Trophoblast cell (in vitro differentiated cells and primary cell): ENCODE measurements at regions not wholly inside any gene's neighbourhood (a gene's known extent, or its start where the extent isn't known, plus 50 kb on each side); places are given as distances from the start of the nearest gene placed in this dataset.

Experiments
- DNase-seq, 2 donors: peaks; one replicate each; pipeline ENCODE4 v3.0.0-alpha.2; 2016
- H2AFZ ChIP-seq: 2 replicates; pipeline ENCODE4 v1.6.1; 2013; ENCODE audit warnings: low read length, moderate library complexity, mild to moderate bottlenecking; ENCODE audit not compliant: insufficient read depth, poor library complexity
- H2AK5ac ChIP-seq: 2 replicates; pipeline ENCODE4 v1.6.1; 2013; ENCODE audit warnings: mild to moderate bottlenecking, low read length
- H2BK120ac ChIP-seq: 2 replicates; pipeline ENCODE4 v1.6.1; 2013; ENCODE audit warnings: low read length, mild to moderate bottlenecking, moderate library complexity; ENCODE audit not compliant: insufficient read depth, poor library complexity
- H2BK12ac ChIP-seq: 2 replicates; pipeline ENCODE4 v1.6.1; 2013; ENCODE audit warnings: mild to moderate bottlenecking, low read length, moderate library complexity
- H2BK5ac ChIP-seq: 2 replicates; pipeline ENCODE4 v1.6.1; 2013; ENCODE audit warnings: low read length, low read depth, moderate library complexity, mild to moderate bottlenecking; ENCODE audit not compliant: poor library complexity
- H3K14ac ChIP-seq: 2 replicates; pipeline ENCODE4 v1.6.1; 2013; ENCODE audit warnings: mild to moderate bottlenecking, low read length
- H3K18ac ChIP-seq: 2 replicates; pipeline ENCODE4 v1.6.1; 2013; ENCODE audit warnings: mild to moderate bottlenecking, low read length
- H3K23ac ChIP-seq: 2 replicates; pipeline ENCODE4 v1.6.1; 2013; ENCODE audit warnings: low read length
- H3K27ac ChIP-seq: 2 replicates; pipeline ENCODE4 v1.5.1; 2013; ENCODE audit warnings: low read depth, mild to moderate bottlenecking, inconsistent platforms, low read length, moderate library complexity
- H3K27me3 ChIP-seq: 2 replicates; pipeline ENCODE4 v1.6.1; 2013; ENCODE audit warnings: inconsistent platforms, mild to moderate bottlenecking, low read length, moderate library complexity; ENCODE audit not compliant: insufficient read depth
- H3K36me3 ChIP-seq, 2 experiments: 1 replicate in 1 of 2; 2 replicates in 1 of 2; pipeline ENCODE4 v1.6.1; 2013; ENCODE audit warnings: low read length in 2 of 2, mild to moderate bottlenecking in 2 of 2, moderate library complexity in 1 of 2; ENCODE audit not compliant: insufficient read depth in 2 of 2, control insufficient read depth in 1 of 2
- H3K4ac ChIP-seq: 2 replicates; pipeline ENCODE4 v1.6.1; 2013; ENCODE audit warnings: low read depth, mild to moderate bottlenecking, low read length, moderate library complexity
- H3K4me1 ChIP-seq, 2 experiments: 1 replicate in 1 of 2; 2 replicates in 1 of 2; pipeline ENCODE4 v1.6.1; 2013; ENCODE audit warnings: low read length in 2 of 2, mild to moderate bottlenecking in 2 of 2, moderate library complexity in 1 of 2; ENCODE audit not compliant: insufficient read depth in 2 of 2, control insufficient read depth in 1 of 2
- H3K4me2 ChIP-seq: 2 replicates; pipeline ENCODE4 v1.6.1; 2013; ENCODE audit warnings: inconsistent platforms, mild to moderate bottlenecking, low read length, moderate library complexity
- H3K4me3 ChIP-seq: 2 replicates; pipeline ENCODE4 v1.5.1; 2013; ENCODE audit warnings: mild to moderate bottlenecking, low read depth, low read length, inconsistent platforms
- H3K79me1 ChIP-seq: one replicate; pipeline ENCODE4 v1.6.1; 2013; ENCODE audit warnings: low read length
- H3K79me2 ChIP-seq: 2 replicates; pipeline ENCODE4 v1.6.1; 2013; ENCODE audit warnings: low read length, mild to moderate bottlenecking; ENCODE audit not compliant: control insufficient read depth, insufficient read depth, poor library complexity
- H3K9ac ChIP-seq: 2 replicates; pipeline ENCODE4 v1.6.1; 2013; ENCODE audit warnings: mild to moderate bottlenecking, low read length
- H3K9me3 ChIP-seq: 2 replicates; pipeline ENCODE4 v1.6.1; 2013; ENCODE audit warnings: low read depth, mild to moderate bottlenecking, control low read depth, inconsistent platforms, low read length; ENCODE audit not compliant: insufficient read depth
- H4K12ac ChIP-seq: 2 replicates; pipeline ENCODE4 v1.6.1; 2013; ENCODE audit warnings: low read depth, mild to moderate bottlenecking, low read length, moderate library complexity
- H4K8ac ChIP-seq: 2 replicates; pipeline ENCODE4 v1.6.1; 2013; ENCODE audit warnings: low read depth, mild to moderate bottlenecking, low read length, moderate library complexity
- H4K91ac ChIP-seq: one replicate; pipeline ENCODE4 v1.6.1; 2013; ENCODE audit warnings: low read depth, mild to moderate bottlenecking, low read length, moderate library complexity
- WGBS: extraction: QIAGEN DNeasy Blood & Tissue Kit; methylation state at CpG from one replicate; pipeline ENCODE4 v1.1.7; 2013; ENCODE audit warnings: missing lambda C conversion rate; ENCODE audit not compliant: insufficient read length, insufficient coverage; ENCODE audit errors: extremely low coverage; 5-methylcytosine and 5-hydroxymethylcytosine counted together

- no peak overlapping the region for H3K4me3 ChIP-seq
These were observed 222.8 kb downstream of the TENT4A start for GRCh38 chr5:6936031-6936430.

GRCh38 chr5:6937677-6938076 is 224.4 kb downstream of the TENT4A start:
- no peak overlapping the region for H2BK5ac ChIP-seq
- no peak overlapping the region for H3K4me3 ChIP-seq
- H4K8ac ChIP-seq: no peak overlapping the region
- no peak overlapping the region for H3K4ac ChIP-seq
- H2AFZ ChIP-seq: no peak overlapping the region
- no peak overlapping the region for H3K14ac ChIP-seq
- no peak overlapping the region for H4K91ac ChIP-seq
- H3K23ac ChIP-seq: no peak overlapping the region
- DNase-seq: no peak
- no peak overlapping the region for H3K27ac ChIP-seq
- H2BK120ac ChIP-seq: no peak overlapping the region
- H3K18ac ChIP-seq: no peak overlapping the region
- H3K9me3 ChIP-seq: peaks cover 2% of the 10 kb centered on the region
- no peaks in the 10 kb centered on the region for H3K27me3 ChIP-seq
- no CpG with 5 or more reads among the region's 3 CpGs for WGBS
- no peak overlapping the region for H2BK12ac ChIP-seq
- no peaks in the 10 kb centered on the region for H3K79me2 ChIP-seq
- no peak overlapping the region for H2AK5ac ChIP-seq
- H3K4me2 ChIP-seq: no peak overlapping the region
- no peak overlapping the region for H3K9ac ChIP-seq
- no peaks in the 10 kb centered on the region for H3K36me3 ChIP-seq
- no peak overlapping the region for H4K12ac ChIP-seq
- H3K79me1 ChIP-seq: no peaks in the 10 kb centered on the region
- H3K4me1 ChIP-seq: no peaks in the 10 kb centered on the region

More at GRCh38 chr5:6936031-6936430, 222.8 kb downstream of the TENT4A start:
- no peaks in the 10 kb centered on the region for H3K79me1 ChIP-seq
- no peak overlapping the region for H4K12ac ChIP-seq
- H3K9me3 ChIP-seq: peaks cover 2% of the 10 kb centered on the region
- no peak overlapping the region for H3K23ac ChIP-seq
- H2BK5ac ChIP-seq: no peak overlapping the region
- H3K18ac ChIP-seq: no peak overlapping the region
- no peaks in the 10 kb centered on the region for H3K36me3 ChIP-seq
- no peak overlapping the region for H2AFZ ChIP-seq
- H3K9ac ChIP-seq: no peak overlapping the region
- no peak for DNase-seq
- no peak overlapping the region for H4K8ac ChIP-seq
- no peak overlapping the region for H3K4me2 ChIP-seq
- no peaks in the 10 kb centered on the region for H3K4me1 ChIP-seq
- H3K14ac ChIP-seq: no peak overlapping the region
- WGBS: no CpG with 5 or more reads among the region's 1 CpG
- H2BK12ac ChIP-seq: no peak overlapping the region
- no peaks in the 10 kb centered on the region for H3K27me3 ChIP-seq
- no peak overlapping the region for H3K27ac ChIP-seq
- H2BK120ac ChIP-seq: no peak overlapping the region
- H2AK5ac ChIP-seq: no peak overlapping the region
- H4K91ac ChIP-seq: no peak overlapping the region
- H3K79me2 ChIP-seq: no peaks in the 10 kb centered on the region
- H3K4ac ChIP-seq: no peak overlapping the region

- H3K4me2 ChIP-seq: no peak overlapping the region
- no peaks in the 10 kb centered on the region for H3K4me1 ChIP-seq
- H3K9ac ChIP-seq: no peak overlapping the region
- H2BK120ac ChIP-seq: no peak overlapping the region
- H3K4ac ChIP-seq: no peak overlapping the region
- peaks cover 2% of the 10 kb centered on the region for H3K9me3 ChIP-seq
- H4K91ac ChIP-seq: no peak overlapping the region
- H3K79me1 ChIP-seq: no peaks in the 10 kb centered on the region
- H2AFZ ChIP-seq: no peak overlapping the region
- H2BK12ac ChIP-seq: no peak overlapping the region
- H3K27ac ChIP-seq: no peak overlapping the region
- no peak for DNase-seq
- H3K36me3 ChIP-seq: no peaks in the 10 kb centered on the region
- no peaks in the 10 kb centered on the region for H3K27me3 ChIP-seq
- WGBS: no CpG with 5 or more reads among the region's 3 CpGs
- no peak overlapping the region for H3K4me3 ChIP-seq
- H3K18ac ChIP-seq: no peak overlapping the region
- no peak overlapping the region for H3K14ac ChIP-seq
- H3K79me2 ChIP-seq: no peaks in the 10 kb centered on the region
- no peak overlapping the region for H3K23ac ChIP-seq
- no peak overlapping the region for H4K12ac ChIP-seq
- no peak overlapping the region for H2BK5ac ChIP-seq
- H4K8ac ChIP-seq: no peak overlapping the region
- no peak overlapping the region for H2AK5ac ChIP-seq
These were observed 228.4 kb downstream of the TENT4A start for GRCh38 chr5:6941631-6942030.

- peak in 1 of 2 donors; percentile 9 for DNase-seq
- no peak overlapping the region for H2BK12ac ChIP-seq
- no CpG with 5 or more reads among the region's 11 CpGs for WGBS
- H4K91ac ChIP-seq: no peak overlapping the region
- no peak overlapping the region for H3K9ac ChIP-seq
- no peak overlapping the region for H3K4ac ChIP-seq
- no peak overlapping the region for H3K27ac ChIP-seq
- no peaks in the 10 kb centered on the region for H3K9me3 ChIP-seq
- H3K18ac ChIP-seq: no peak overlapping the region
- no peaks in the 10 kb centered on the region for H3K36me3 ChIP-seq
- no peak overlapping the region for H3K4me2 ChIP-seq
- no peak overlapping the region for H2AFZ ChIP-seq
- no peaks in the 10 kb centered on the region for H3K27me3 ChIP-seq
- H2AK5ac ChIP-seq: no peak overlapping the region
- H3K79me2 ChIP-seq: no peaks in the 10 kb centered on the region
- H3K14ac ChIP-seq: no peak overlapping the region
- H3K4me3 ChIP-seq: no peak overlapping the region
- peaks cover 2 to 5% of the 10 kb centered on the region in 2 experiments for H3K4me1 ChIP-seq
- H3K79me1 ChIP-seq: no peaks in the 10 kb centered on the region
- no peak overlapping the region for H2BK120ac ChIP-seq
- no peak overlapping the region for H2BK5ac ChIP-seq
- no peak overlapping the region for H4K8ac ChIP-seq
- no peak overlapping the region for H4K12ac ChIP-seq
- no peak overlapping the region for H3K23ac ChIP-seq
These were observed 230.2 kb downstream of the TENT4A start for GRCh38 chr5:6943197-6944112.
